Heart right ventricle (tissue), 16 donors: ENCODE measurements at regions not wholly inside any gene's neighbourhood (a gene's known extent, or its start where the extent isn't known, plus 50 kb on each side); places are given as distances from the start of the nearest gene placed in this dataset.
A peak's percentile ranks its signal among the peaks of the same experiment; 100 is the strongest.

Source experiments
- ATAC-seq, 8 donors: fragments of 200-7000 bp; cut with Tn5 transposase; one replicate each; pipeline ENCODE4 v1.9.1; 2020; ENCODE audit warnings: mild to moderate bottlenecking in 8 of 8, moderate library complexity in 8 of 8, moderate number of reproducible peaks in 1 of 8
- DNase-seq, 2 donors: peaks; one replicate each; pipeline ENCODE4 v3.0.0-alpha.2; 2020
- H3K27ac ChIP-seq, 10 donors: fragments of 200-600 bp; sonication (generic) in 2 of 10; one replicate each; pipeline versions ENCODE4 v1.5.0 to v1.8.0; 2020 to 2022; ENCODE audit warnings: mild to moderate bottlenecking in 3 of 10
- H3K27me3 ChIP-seq, 7 donors: fragments of 200-600 bp; one replicate each; pipeline ENCODE4 v1.8.0; 2021 to 2022; ENCODE audit warnings: mild to moderate bottlenecking in 2 of 7
- H3K36me3 ChIP-seq, 9 donors: fragments of 200-600 bp; sonication (generic) in 1 of 9; one replicate each; pipeline versions ENCODE4 v1.5.0 to v1.8.0; 2020 to 2022; ENCODE audit warnings: mild to moderate bottlenecking in 2 of 9
- H3K4me1 ChIP-seq, 9 donors: fragments of 200-600 bp; sonication (generic) in 1 of 9; one replicate each; pipeline versions ENCODE4 v1.5.0 to v1.8.0; 2020 to 2022; ENCODE audit warnings: mild to moderate bottlenecking in 4 of 9
- H3K4me3 ChIP-seq, 10 donors: fragments of 200-600 bp; sonication (generic) in 2 of 10; one replicate each; pipeline versions ENCODE4 v1.5.0 to v1.8.0; 2020 to 2022; ENCODE audit warnings: mild to moderate bottlenecking in 7 of 10, moderate library complexity in 2 of 10
- H3K9me3 ChIP-seq, 11 donors: fragments of 200-600 bp in 10 of 11; sonication (generic) in 2 of 11; one replicate each; pipeline versions ENCODE4 v1.5.0 to v1.8.0; 2013 to 2022; ENCODE audit warnings: mild to moderate bottlenecking in 2 of 11, control low read depth in 1 of 11, moderate library complexity in 1 of 11
- CTCF ChIP-seq, 9 donors: fragments of 200-600 bp; sonication (generic) in 2 of 9; IDR thresholded peaks; one replicate each; pipeline versions ENCODE4 v1.5.0 to v1.8.0; 2021 to 2022; ENCODE audit warnings: antibody characterized with exemption in 9 of 9, mild to moderate bottlenecking in 5 of 9, moderate library complexity in 1 of 9
- WGBS, 2 donors: extraction: QIAGEN DNeasy Blood & Tissue Kit; methylation state at CpG; one replicate each; pipeline ENCODE4 v1.1.7; 2013; ENCODE audit warnings: inconsistent platforms in 1 of 2; 5-methylcytosine and 5-hydroxymethylcytosine counted together
- intact Hi-C, 10 donors: fragments of 100-400 bp; cut with DNase I; formaldehyde crosslinking; loops; one replicate each; pipeline versions ENCODE4 v1.11.1 to v1.14.2; 2022
- donor health status: Arrhythmogenic right ventricular cardiomyopathy.
- donor health status: ischemic (EF 13 %, LVEDD 7.1; RV severe dilation, severe dysfunction).
- donor health status: healthy with polysubstance abuse.
- donor health status: DM: no; HTN: yes; CAD: no.
- donor health status: DM: no; HTN: no; CAD: no.
- donor health status: ischemic (EF 25% LVEDD 6.9; RV normal size, moderate dysfunction).
- donor health status: ischemic (EF 25% LVEDD 5.7; RV mildly dilated, moderate dysfunction).
- donor health status: healthy.
- donor health status: DM: yes; HTN: yes; CAD: no.
- donor health status: Ischemic cardiomyopathy.
- donor health status: ischemic (EF 35%, LVEDD 5.7; RV mildly dilated, moderate dysfunction).
- donor health status: nonischemic (EF 11% LVEDD 7.7; RV severe dilation, severe dysfunction).
- donor health status: DM: yes; HTN: yes; CAD: no.
- donor health status: PGD.
- donor health status: ischemic (EF 29% LVEDD 5.4; RV normal size, mild dysfunction).
- donor health status: nonischemic (EF 23%, LVEDD 6.1; RV moderate dilation, normal function).

GRCh38 chrX:33726281-33727160 is 405.6 kb downstream of the FAM47A start:
- no peaks in the 10 kb centered on the region for H3K4me1 ChIP-seq
- no peaks in the 10 kb centered on the region for H3K9me3 ChIP-seq
- ATAC-seq (peak in 7 of 8 donors; percentile 29 to 53 (median 44)), DNase-seq (peak in 1 of 2 donors; percentile 19)
- no peaks in the 10 kb centered on the region for H3K36me3 ChIP-seq
- peak overlapping the region in 9 of 10 donors; percentile 4 to 43 (median 27) for H3K4me3 ChIP-seq
- no peak overlapping the region for H3K27ac ChIP-seq
- TF ChIP-seq CTCF (IDR thresholded peaks at IDR 0.05): no peak
- intact Hi-C loops: no loop called here
- 10 to 13% methylated on average over 37 to 45 of the region's 45 CpGs for WGBS, 2 donors
- peaks cover 0 to 34% (median 0%) of the 10 kb centered on the region in 7 donors for H3K27me3 ChIP-seq

GRCh38 chrX:33725535-33726210 is 406.4 kb downstream of the FAM47A start:
- intact Hi-C loops: no loop called here
- DNase-seq (peak in 1 of 2 donors; percentile 3), ATAC-seq (peak in 3 of 8 donors; percentile 35 to 53 (median 44))
- H3K4me1 ChIP-seq: no peaks in the 10 kb centered on the region
- 3% methylated on average over 15 of the region's 15 CpGs for WGBS, 2 donors
- H3K9me3 ChIP-seq: no peaks in the 10 kb centered on the region
- H3K27me3 ChIP-seq: peaks cover 0 to 34% (median 0%) of the 10 kb centered on the region in 7 donors
- H3K27ac ChIP-seq: no peak overlapping the region
- peak overlapping the region in 9 of 10 donors; percentile 4 to 43 (median 27) for H3K4me3 ChIP-seq
- no peaks in the 10 kb centered on the region for H3K36me3 ChIP-seq
- TF ChIP-seq CTCF (IDR thresholded peaks at IDR 0.05): no peak

- intact Hi-C loops: no loop called here
- no peak for ATAC-seq
These were observed 410.2 kb downstream of the FAM47A start for GRCh38 chrX:33721927-33722326.

More at GRCh38 chrX:33721927-33722326, 410.2 kb downstream of the FAM47A start:
- no peaks in the 10 kb centered on the region for H3K9me3 ChIP-seq
- H3K4me3 ChIP-seq: no peak overlapping the region
- TF ChIP-seq CTCF (IDR thresholded peaks at IDR 0.05): no peak
- no peak for DNase-seq
- H3K27ac ChIP-seq: no peak overlapping the region
- peaks cover 0 to 27% (median 0%) of the 10 kb centered on the region in 7 donors for H3K27me3 ChIP-seq
- 92 to 96% methylated on average over 1 of the region's 1 CpG for whole genome bisulfite sequencing, 2 donors
- H3K36me3 ChIP-seq: no peaks in the 10 kb centered on the region
- H3K4me1 ChIP-seq: no peaks in the 10 kb centered on the region
